HL-60 (cell line): ENCODE measurements at regions not wholly inside any gene's neighbourhood (a gene's known extent, or its start where the extent isn't known, plus 50 kb on each side); places are given as distances from the start of the nearest gene placed in this dataset.

Experiments used
- GABPA ChIP-seq: IDR thresholded peaks from 2 replicates; pipeline ENCODE4 v1.6.1; 2012; ENCODE audit warnings: low read depth
- TF ChIP-seq, protein P1 (sequence below): IDR thresholded peaks from one replicate; pipeline ENCODE4 v1.5.1; 2011; ENCODE audit warnings: low read length, control low read depth, inconsistent platforms; ENCODE audit not compliant: insufficient read depth

DNA sequence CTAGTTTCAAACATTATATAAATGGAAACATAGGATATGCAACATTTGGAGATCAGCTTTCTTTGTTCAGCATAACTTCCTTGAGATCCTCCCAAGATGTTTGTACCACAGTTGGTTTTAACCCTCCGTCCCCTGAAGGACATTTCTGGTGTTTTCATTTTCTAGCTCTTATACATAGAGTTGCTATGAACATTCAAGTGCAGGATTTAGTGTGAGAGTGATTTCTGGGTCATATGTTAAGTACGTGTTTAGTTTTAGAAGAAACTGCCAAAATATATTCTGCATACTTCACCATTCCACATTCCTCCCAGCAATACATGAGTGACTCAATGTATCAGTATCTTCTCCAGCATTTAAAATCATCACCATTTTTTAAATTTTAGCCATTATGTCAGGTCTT is 588.7 kb upstream of the PFKP start:
- TF ChIP-seq, protein P1, sequence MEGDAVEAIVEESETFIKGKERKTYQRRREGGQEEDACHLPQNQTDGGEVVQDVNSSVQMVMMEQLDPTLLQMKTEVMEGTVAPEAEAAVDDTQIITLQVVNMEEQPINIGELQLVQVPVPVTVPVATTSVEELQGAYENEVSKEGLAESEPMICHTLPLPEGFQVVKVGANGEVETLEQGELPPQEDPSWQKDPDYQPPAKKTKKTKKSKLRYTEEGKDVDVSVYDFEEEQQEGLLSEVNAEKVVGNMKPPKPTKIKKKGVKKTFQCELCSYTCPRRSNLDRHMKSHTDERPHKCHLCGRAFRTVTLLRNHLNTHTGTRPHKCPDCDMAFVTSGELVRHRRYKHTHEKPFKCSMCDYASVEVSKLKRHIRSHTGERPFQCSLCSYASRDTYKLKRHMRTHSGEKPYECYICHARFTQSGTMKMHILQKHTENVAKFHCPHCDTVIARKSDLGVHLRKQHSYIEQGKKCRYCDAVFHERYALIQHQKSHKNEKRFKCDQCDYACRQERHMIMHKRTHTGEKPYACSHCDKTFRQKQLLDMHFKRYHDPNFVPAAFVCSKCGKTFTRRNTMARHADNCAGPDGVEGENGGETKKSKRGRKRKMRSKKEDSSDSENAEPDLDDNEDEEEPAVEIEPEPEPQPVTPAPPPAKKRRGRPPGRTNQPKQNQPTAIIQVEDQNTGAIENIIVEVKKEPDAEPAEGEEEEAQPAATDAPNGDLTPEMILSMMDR: no peak
- no peak for TF ChIP-seq GABPA
